Ishikawa (cell line): ENCODE measurements at regions not wholly inside any gene's neighbourhood (a gene's known extent, or its start where the extent isn't known, plus 50 kb on each side); places are given as distances from the start of the nearest gene placed in this dataset.

Experiments used
- EGR1 ChIP-seq: IDR thresholded peaks from 2 replicates; pipeline ENCODE4 v1.6.1; 2012
- EP300 ChIP-seq: IDR thresholded peaks from 2 replicates; pipeline ENCODE4 v1.6.1; 2012; ENCODE audit warnings: borderline replicate concordance
- FOXM1 ChIP-seq: IDR thresholded peaks from 2 replicates; pipeline ENCODE4 v1.6.1; 2012; ENCODE audit warnings: low read depth, borderline replicate concordance
- MAX ChIP-seq: IDR thresholded peaks from 2 replicates; pipeline ENCODE4 v1.6.1; 2012
- NFIC ChIP-seq: IDR thresholded peaks from 2 replicates; pipeline ENCODE4 v1.6.1; 2012
- TAF1 ChIP-seq: IDR thresholded peaks from 2 replicates; pipeline ENCODE4 v1.6.1; 2012; ENCODE audit warnings: low read depth, mild to moderate bottlenecking

- TF ChIP-seq NFIC (no peak), FOXM1 (no peak), MAX (no peak), EP300 (no peak), EGR1 (no peak), TAF1 (no peak)
Measured at GRCh38 chr3:118245312-118245711, 789.3 kb downstream of the IGSF11 start.
